Right lobe of liver (tissue), 6 donors: ENCODE measurements at regions not wholly inside any gene's neighbourhood (a gene's known extent, or its start where the extent isn't known, plus 50 kb on each side); places are given as distances from the start of the nearest gene placed in this dataset.
"Not testable (repeated sequence)": the region's sequence is repeated elsewhere in the genome, so short reads cannot be mapped to it uniquely, and the experiment has no call there.

Experiments
- ATAC-seq, 4 donors: fragments of 200-7000 bp; cut with Tn5 transposase; one replicate each; pipeline ENCODE4 v1.9.1; 2020; ENCODE audit warnings: mild to moderate bottlenecking in 4 of 4, moderate library complexity in 4 of 4
- DNase-seq, 3 donors: peaks; one replicate each; pipeline ENCODE4 v3.0.0-alpha.2; 2020
- H3K27ac ChIP-seq, 3 donors: fragments of 200-600 bp; one replicate each; pipeline ENCODE4 v1.8.0; 2022
- H3K27me3 ChIP-seq, 2 donors: fragments of 200-600 bp; one replicate each; pipeline ENCODE4 v1.8.0; 2022
- H3K36me3 ChIP-seq, 4 donors: fragments of 200-600 bp; sonication (generic) in 1 of 4; one replicate each; pipeline versions ENCODE4 v1.5.1 to v1.8.0; 2017 to 2022; ENCODE audit warnings: control low read depth in 1 of 4
- H3K4me1 ChIP-seq, 4 donors: fragments of 200-600 bp; sonication (generic) in 1 of 4; one replicate each; pipeline versions ENCODE4 v1.5.1 to v1.8.0; 2017 to 2022; ENCODE audit warnings: control low read depth in 1 of 4
- H3K4me3 ChIP-seq, 3 donors: fragments of 200-600 bp; one replicate each; pipeline ENCODE4 v1.8.0; 2022
- H3K9me3 ChIP-seq, 4 donors: fragments of 200-600 bp; sonication (generic) in 1 of 4; one replicate each; pipeline versions ENCODE4 v1.5.1 to v1.8.0; 2017 to 2022; ENCODE audit warnings: control low read depth in 1 of 4
- CTCF ChIP-seq, 4 donors: fragments of 200-600 bp in 3 of 4; fragments of 450-650 bp in 1 of 4; IDR thresholded peaks; one replicate each; pipeline versions ENCODE4 v1.5.1 to v1.8.0; 2016 to 2022; ENCODE audit warnings: antibody characterized with exemption in 4 of 4, mild to moderate bottlenecking in 2 of 4
- POLR2A ChIP-seq: fragments of 450-650 bp; IDR thresholded peaks from one replicate; pipeline ENCODE4 v1.6.1; 2017; ENCODE audit warnings: antibody characterized with exemption, mild to moderate bottlenecking
- WGBS: methylation state at CpG from one replicate; pipeline ENCODE4 v1.1.6; 2018; ENCODE audit warnings: low coverage, low lambda C conversion rate; ENCODE audit not compliant: insufficient coverage; ENCODE audit errors: missing lambda C conversion rate; 5-methylcytosine and 5-hydroxymethylcytosine counted together
- intact Hi-C, 2 donors: fragments of 100-400 bp; cut with DNase I; formaldehyde crosslinking; loops; one replicate each; pipeline versions ENCODE4 v1.11.2 to v1.14.1; 2022
- donor health status: DM: no; HTN: yes; CAD: no.
- donor health status: DM: no; HTN: no; CAD: no.
- donor health status: DM: no; HTN: no; CAD: no.
- donor health status: DM: no; HTN: yes; CAD: no.
- donor health status: DM: no; HTN: yes; CAD: no.

- 81% methylated on average over 1 of the region's 1 CpG for WGBS
- ATAC-seq (no peak), DNase-seq (no peak)
- no peak overlapping the region for H3K4me3 ChIP-seq
- TF ChIP-seq CTCF (IDR thresholded peaks at IDR 0.05) (no peak), POLR2A (no peak)
- no peaks in the 10 kb centered on the region for H3K4me1 ChIP-seq
- H3K27ac ChIP-seq, result no peak overlapping the region
- H3K27me3 ChIP-seq, result no peaks in the 10 kb centered on the region
- intact Hi-C loops, result no loop called here
- no peaks in the 10 kb centered on the region for H3K36me3 ChIP-seq
- no peaks in the 10 kb centered on the region for H3K9me3 ChIP-seq
Observed at GRCh38 chr9:106172265-106172664, 477.9 kb downstream of the TMEM38B start.

GRCh38 chr9:106174346-106174745 is 480.0 kb downstream of the TMEM38B start:
- Histone ChIP-seq H3K27ac (no peak overlapping the region), H3K4me3 (no peak overlapping the region), H3K36me3 (no peaks in the 10 kb centered on the region), H3K9me3 (no peaks in the 10 kb centered on the region), H3K27me3 (no peaks in the 10 kb centered on the region), H3K4me1 (no peaks in the 10 kb centered on the region)
- TF ChIP-seq CTCF (IDR thresholded peaks at IDR 0.05) (no peak), POLR2A (no peak)
- intact Hi-C loops, result no loop called here
- no peak for DNase-seq
- WGBS, result 44% methylated on average over 2 of the region's 2 CpGs
- no peak for ATAC-seq

GRCh38 chr9:106177216-106177615 is 482.9 kb downstream of the TMEM38B start:
- TF ChIP-seq CTCF (IDR thresholded peaks at IDR 0.05) (no peak), POLR2A (no peak)
- no peak for ATAC-seq
- no peaks in the 10 kb centered on the region for H3K27me3 ChIP-seq
- 71% methylated on average over 1 of the region's 1 CpG for WGBS
- no peak overlapping the region for H3K27ac ChIP-seq
- no peak overlapping the region for H3K4me3 ChIP-seq
- no peaks in the 10 kb centered on the region for H3K36me3 ChIP-seq
- no peaks in the 10 kb centered on the region for H3K9me3 ChIP-seq
- no peaks in the 10 kb centered on the region for H3K4me1 ChIP-seq
- intact Hi-C loops, result no loop called here
- DNase-seq, result no peak

GRCh38 chr9:106179191-106179590 is 484.9 kb downstream of the TMEM38B start:
- WGBS, result 58% methylated on average over 2 of the region's 3 CpGs
- Histone ChIP-seq H3K36me3 (no peaks in the 10 kb centered on the region), H3K27ac (no peak overlapping the region), H3K4me3 (no peak overlapping the region), H3K9me3 (no peaks in the 10 kb centered on the region), H3K27me3 (no peaks in the 10 kb centered on the region), H3K4me1 (no peaks in the 10 kb centered on the region)
- TF ChIP-seq POLR2A, result no peak
- TF ChIP-seq CTCF (IDR thresholded peaks at IDR 0.05), result no peak
- no peak for DNase-seq
- no peak for ATAC-seq
- intact Hi-C loops, result no loop called here

- H3K9me3 ChIP-seq, H3K27me3 ChIP-seq, ATAC-seq, H3K36me3 ChIP-seq, intact Hi-C loops, H3K4me1 ChIP-seq, H3K27ac ChIP-seq, DNase-seq, H3K4me3 ChIP-seq: not testable (repeated sequence)
- 59% methylated on average over 3 of the region's 8 CpGs for WGBS
Observed at GRCh38 chr9:106203815-106204516, 509.6 kb downstream of the TMEM38B start.
